MM.1S (cell line): ENCODE measurements at regions not wholly inside any gene's neighbourhood (a gene's known extent, or its start where the extent isn't known, plus 50 kb on each side); places are given as distances from the start of the nearest gene placed in this dataset.

Experiments
- CTCF ChIP-seq: fragments of 300-600 bp; sonication (generic); IDR thresholded peaks from 2 replicates; pipeline ENCODE4 v1.5.1; 2016; ENCODE audit warnings: antibody characterized with exemption, low read length, mixed read lengths
- EZH2phosphoT487 ChIP-seq: fragments of 300-600 bp; sonication (generic); IDR thresholded peaks from 2 replicates; pipeline ENCODE4 v1.6.1; 2018; ENCODE audit warnings: antibody characterized with exemption, low read length

GRCh38 chr2:216792222-216793021 is 67.4 kb downstream of the TNP1 start:
- TF ChIP-seq CTCF (no peak), EZH2phosphoT487 (no peak)
